Loucy (cell line): ENCODE measurements at regions not wholly inside any gene's neighbourhood (a gene's known extent, or its start where the extent isn't known, plus 50 kb on each side); places are given as distances from the start of the nearest gene placed in this dataset.

Experiments used
- CTCF ChIP-seq: fragments of 200-600 bp; sonication (generic); conservative IDR thresholded peaks from 2 replicates; pipeline ENCODE4 v1.5.1; 2014; ENCODE audit warnings: mild to moderate bottlenecking, antibody characterized with exemption, low read length
- EZH2phosphoT487 ChIP-seq: fragments of 200-600 bp; IDR thresholded peaks from 2 replicates; pipeline ENCODE4 v1.6.1; 2018; ENCODE audit warnings: antibody characterized with exemption, mild to moderate bottlenecking, moderate library complexity, borderline replicate concordance

- TF ChIP-seq CTCF = no peak
- TF ChIP-seq EZH2phosphoT487 = no peak
Observed at GRCh38 chr5:90301248-90301647, 108.3 kb downstream of the CETN3 start.
